ENCODE measurements at regions not wholly inside any gene's neighbourhood (a gene's known extent, or its start where the extent isn't known, plus 50 kb on each side); places are given as distances from the start of the nearest gene placed in this dataset.
"Not testable (repeated sequence)": the region's sequence is repeated elsewhere in the genome, so short reads cannot be mapped to it uniquely, and the experiment has no call there.

GRCh38 chr12:70008944-70009343 lies 183.9 kb downstream of the MYRFL start:
- no peak for TF ChIP-seq CTCF (IDR thresholded peaks at IDR 0.05; ENCODE audit: low read depth, low read length)
- no peak for DNase-seq (ENCODE audit: extremely low read depth, low read depth)

- no peak for TF ChIP-seq CTCF (IDR thresholded peaks at IDR 0.05; ENCODE audit: low read depth, low read length)
- DNase-seq (ENCODE audit: extremely low read depth, low read depth) = no peak
Observed at GRCh38 chr12:70011353-70011752, 186.3 kb downstream of the MYRFL start.

- not testable (repeated sequence) for DNase-seq (ENCODE audit: extremely low read depth, low read depth)
Observed at GRCh38 chr12:70013016-70013415, 188.0 kb downstream of the MYRFL start.

GRCh38 chr12:70028515-70028914 lies 203.5 kb downstream of the MYRFL start:
- DNase-seq (ENCODE audit: extremely low read depth, low read depth) = no peak
- no peak for TF ChIP-seq CTCF (IDR thresholded peaks at IDR 0.05; ENCODE audit: low read depth, low read length)

- no peak for TF ChIP-seq CTCF (IDR thresholded peaks at IDR 0.05; ENCODE audit: low read depth, low read length)
- DNase-seq (ENCODE audit: extremely low read depth, low read depth) = no peak
Observed at GRCh38 chr12:70028918-70029317, 203.9 kb downstream of the MYRFL start.

GRCh38 chr12:70031046-70031445 lies 206.0 kb downstream of the MYRFL start:
- no peak for DNase-seq (ENCODE audit: extremely low read depth, low read depth)
- TF ChIP-seq CTCF (IDR thresholded peaks at IDR 0.05; ENCODE audit: low read depth, low read length) = no peak

- no peak for TF ChIP-seq CTCF (IDR thresholded peaks at IDR 0.05; ENCODE audit: low read depth, low read length)
- DNase-seq (ENCODE audit: extremely low read depth, low read depth) = no peak
Observed at GRCh38 chr12:70032076-70032475, 207.0 kb downstream of the MYRFL start.

GRCh38 chr12:70033310-70033709 lies 208.3 kb downstream of the MYRFL start:
- TF ChIP-seq CTCF (IDR thresholded peaks at IDR 0.05; ENCODE audit: low read depth, low read length) = no peak
- no peak for DNase-seq (ENCODE audit: extremely low read depth, low read depth)
